ENCODE measurements at regions not wholly inside any gene's neighbourhood (a gene's known extent, or its start where the extent isn't known, plus 50 kb on each side); places are given as distances from the start of the nearest gene placed in this dataset.

GRCh38 chr13:109412283-109412901 is 374.0 kb downstream of the IRS2 start:
- H3K4me3 ChIP-seq (ENCODE audit: low read depth, low read length): no peak overlapping the region
- CTCF ChIA-PET: interaction anchor here (0.6 to 0.7 kb wide), 2 partner anchors 239 to 497 kb away, joined by 3 read pairs; no protein-coding TSS in a partner anchor
- H3K27ac ChIP-seq (ENCODE audit: extremely low read depth, low read depth, low read length): 0 out of 2 replicates have a peak overlapping the region, but pooled peaks have one; percentile 58
- H3K9me3 ChIP-seq (ENCODE audit: control insufficient read depth, insufficient read depth, low read depth, low read length): no peaks in the 10 kb centered on the region
- 0 out of 2 replicates have a peak, but pooled peaks cover 3% of the 10 kb centered on the region for H3K4me1 ChIP-seq (ENCODE audit: control insufficient read depth, insufficient read depth, low read length)
- POLR2A ChIA-PET: no interaction called here
- TF ChIP-seq, protein P1, sequence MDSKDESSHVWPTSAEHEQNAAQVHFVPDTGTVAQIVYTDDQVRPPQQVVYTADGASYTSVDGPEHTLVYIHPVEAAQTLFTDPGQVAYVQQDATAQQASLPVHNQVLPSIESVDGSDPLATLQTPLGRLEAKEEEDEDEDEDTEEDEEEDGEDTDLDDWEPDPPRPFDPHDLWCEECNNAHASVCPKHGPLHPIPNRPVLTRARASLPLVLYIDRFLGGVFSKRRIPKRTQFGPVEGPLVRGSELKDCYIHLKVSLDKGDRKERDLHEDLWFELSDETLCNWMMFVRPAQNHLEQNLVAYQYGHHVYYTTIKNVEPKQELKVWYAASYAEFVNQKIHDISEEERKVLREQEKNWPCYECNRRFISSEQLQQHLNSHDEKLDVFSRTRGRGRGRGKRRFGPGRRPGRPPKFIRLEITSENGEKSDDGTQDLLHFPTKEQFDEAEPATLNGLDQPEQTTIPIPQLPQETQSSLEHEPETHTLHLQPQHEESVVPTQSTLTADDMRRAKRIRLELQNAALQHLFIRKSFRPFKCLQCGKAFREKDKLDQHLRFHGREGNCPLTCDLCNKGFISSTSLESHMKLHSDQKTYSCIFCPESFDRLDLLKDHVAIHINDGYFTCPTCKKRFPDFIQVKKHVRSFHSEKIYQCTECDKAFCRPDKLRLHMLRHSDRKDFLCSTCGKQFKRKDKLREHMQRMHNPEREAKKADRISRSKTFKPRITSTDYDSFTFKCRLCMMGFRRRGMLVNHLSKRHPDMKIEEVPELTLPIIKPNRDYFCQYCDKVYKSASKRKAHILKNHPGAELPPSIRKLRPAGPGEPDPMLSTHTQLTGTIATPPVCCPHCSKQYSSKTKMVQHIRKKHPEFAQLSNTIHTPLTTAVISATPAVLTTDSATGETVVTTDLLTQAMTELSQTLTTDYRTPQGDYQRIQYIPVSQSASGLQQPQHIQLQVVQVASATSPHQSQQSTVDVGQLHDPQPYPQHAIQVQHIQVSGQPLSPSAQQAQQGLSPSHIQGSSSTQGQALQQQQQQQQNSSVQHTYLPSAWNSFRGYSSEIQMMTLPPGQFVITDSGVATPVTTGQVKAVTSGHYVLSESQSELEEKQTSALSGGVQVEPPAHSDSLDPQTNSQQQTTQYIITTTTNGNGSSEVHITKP (tag by site-specific recombination; IDR thresholded peaks at IDR 0.05): peak; percentile 71
- no peak for TF ChIP-seq ZNF530 (tag by site-specific recombination; IDR thresholded peaks at IDR 0.05; ENCODE audit: low read depth)
- H3K36me3 ChIP-seq (ENCODE audit: control insufficient read depth in 2 of 2, insufficient read depth in 1 of 2, low read length in 2 of 2): no peaks in the 10 kb centered on the region

DNA sequence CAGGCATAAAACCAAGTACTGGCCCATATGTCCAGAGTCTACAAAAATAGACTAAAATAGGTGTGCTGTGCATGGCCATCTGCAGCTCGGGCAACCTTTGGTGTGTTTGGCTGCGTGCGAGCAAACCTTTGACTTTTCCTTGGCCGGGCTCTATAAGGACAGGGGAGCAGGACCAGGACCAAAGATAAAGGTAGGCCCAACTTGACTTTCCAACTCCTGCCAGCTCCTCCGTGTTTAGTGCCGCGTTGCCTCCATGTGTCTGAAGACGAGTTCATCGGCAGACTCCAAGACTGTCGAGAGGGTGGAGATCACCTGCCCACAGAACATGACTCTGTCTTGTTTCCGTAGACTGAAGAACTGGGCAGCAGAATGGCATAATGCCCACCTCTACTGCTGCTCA is 375.5 kb downstream of the IRS2 start:
- H3K4me1 ChIP-seq (ENCODE audit: control insufficient read depth, insufficient read depth, low read length): 0 out of 2 replicates have a peak, but pooled peaks cover 3% of the 10 kb centered on the region
- no peak overlapping the region for H3K27ac ChIP-seq (ENCODE audit: extremely low read depth, low read depth, low read length)
- CTCF ChIA-PET: no interaction called here
- H3K36me3 ChIP-seq (ENCODE audit: control insufficient read depth in 2 of 2, insufficient read depth in 1 of 2, low read length in 2 of 2): no peaks in the 10 kb centered on the region
- H3K4me3 ChIP-seq (ENCODE audit: low read depth, low read length): no peak overlapping the region
- H3K9me3 ChIP-seq (ENCODE audit: control insufficient read depth, insufficient read depth, low read depth, low read length): no peaks in the 10 kb centered on the region
- POLR2A ChIA-PET: no interaction called here
- TF ChIP-seq ZNF555 (tag by site-specific recombination; conservative IDR thresholded peaks at IDR 0.05) (no peak), ZNF510 (tag by site-specific recombination; IDR thresholded peaks at IDR 0.05; ENCODE audit: insufficient replicate concordance) (no peak), ZNF549 (tag by site-specific recombination; IDR thresholded peaks at IDR 0.05) (no peak), MYNN (tag by site-specific recombination; IDR thresholded peaks at IDR 0.05; ENCODE audit: borderline replicate concordance) (no peak), ZBTB17 (tag by site-specific recombination; IDR thresholded peaks at IDR 0.05) (no peak), ZBTB11 (tag by site-specific recombination; conservative IDR thresholded peaks at IDR 0.05; ENCODE audit: low read depth) (no peak), ZNF266 (tag by site-specific recombination; IDR thresholded peaks at IDR 0.05; ENCODE audit: low read depth) (no peak), ZNF530 (tag by site-specific recombination; IDR thresholded peaks at IDR 0.05; ENCODE audit: low read depth) (no peak), OSR2 (tag by site-specific recombination; IDR thresholded peaks at IDR 0.05) (no peak), ZNF76 (tag by site-specific recombination; IDR thresholded peaks at IDR 0.05; ENCODE audit: borderline replicate concordance, low read depth) (no peak), ZNF529 (tag by site-specific recombination; IDR thresholded peaks at IDR 0.05; ENCODE audit: insufficient replicate concordance) (no peak), ZNF366 (tag by site-specific recombination; conservative IDR thresholded peaks at IDR 0.05) (no peak), ZNF423 (tag by site-specific recombination; IDR thresholded peaks at IDR 0.05) (no peak), ZNF394 (tag by site-specific recombination; IDR thresholded peaks at IDR 0.05; ENCODE audit: borderline replicate concordance) (no peak), ZNF16 (tag by site-specific recombination; IDR thresholded peaks at IDR 0.05; ENCODE audit: low read depth) (no peak), ZNF221 (tag by site-specific recombination; IDR thresholded peaks at IDR 0.05; ENCODE audit: borderline replicate concordance) (no peak)
- TF ChIP-seq, protein P2, sequence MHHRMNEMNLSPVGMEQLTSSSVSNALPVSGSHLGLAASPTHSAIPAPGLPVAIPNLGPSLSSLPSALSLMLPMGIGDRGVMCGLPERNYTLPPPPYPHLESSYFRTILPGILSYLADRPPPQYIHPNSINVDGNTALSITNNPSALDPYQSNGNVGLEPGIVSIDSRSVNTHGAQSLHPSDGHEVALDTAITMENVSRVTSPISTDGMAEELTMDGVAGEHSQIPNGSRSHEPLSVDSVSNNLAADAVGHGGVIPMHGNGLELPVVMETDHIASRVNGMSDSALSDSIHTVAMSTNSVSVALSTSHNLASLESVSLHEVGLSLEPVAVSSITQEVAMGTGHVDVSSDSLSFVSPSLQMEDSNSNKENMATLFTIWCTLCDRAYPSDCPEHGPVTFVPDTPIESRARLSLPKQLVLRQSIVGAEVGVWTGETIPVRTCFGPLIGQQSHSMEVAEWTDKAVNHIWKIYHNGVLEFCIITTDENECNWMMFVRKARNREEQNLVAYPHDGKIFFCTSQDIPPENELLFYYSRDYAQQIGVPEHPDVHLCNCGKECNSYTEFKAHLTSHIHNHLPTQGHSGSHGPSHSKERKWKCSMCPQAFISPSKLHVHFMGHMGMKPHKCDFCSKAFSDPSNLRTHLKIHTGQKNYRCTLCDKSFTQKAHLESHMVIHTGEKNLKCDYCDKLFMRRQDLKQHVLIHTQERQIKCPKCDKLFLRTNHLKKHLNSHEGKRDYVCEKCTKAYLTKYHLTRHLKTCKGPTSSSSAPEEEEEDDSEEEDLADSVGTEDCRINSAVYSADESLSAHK (tag by site-specific recombination; IDR thresholded peaks at IDR 0.05): no peak
- TF ChIP-seq, protein P3, sequence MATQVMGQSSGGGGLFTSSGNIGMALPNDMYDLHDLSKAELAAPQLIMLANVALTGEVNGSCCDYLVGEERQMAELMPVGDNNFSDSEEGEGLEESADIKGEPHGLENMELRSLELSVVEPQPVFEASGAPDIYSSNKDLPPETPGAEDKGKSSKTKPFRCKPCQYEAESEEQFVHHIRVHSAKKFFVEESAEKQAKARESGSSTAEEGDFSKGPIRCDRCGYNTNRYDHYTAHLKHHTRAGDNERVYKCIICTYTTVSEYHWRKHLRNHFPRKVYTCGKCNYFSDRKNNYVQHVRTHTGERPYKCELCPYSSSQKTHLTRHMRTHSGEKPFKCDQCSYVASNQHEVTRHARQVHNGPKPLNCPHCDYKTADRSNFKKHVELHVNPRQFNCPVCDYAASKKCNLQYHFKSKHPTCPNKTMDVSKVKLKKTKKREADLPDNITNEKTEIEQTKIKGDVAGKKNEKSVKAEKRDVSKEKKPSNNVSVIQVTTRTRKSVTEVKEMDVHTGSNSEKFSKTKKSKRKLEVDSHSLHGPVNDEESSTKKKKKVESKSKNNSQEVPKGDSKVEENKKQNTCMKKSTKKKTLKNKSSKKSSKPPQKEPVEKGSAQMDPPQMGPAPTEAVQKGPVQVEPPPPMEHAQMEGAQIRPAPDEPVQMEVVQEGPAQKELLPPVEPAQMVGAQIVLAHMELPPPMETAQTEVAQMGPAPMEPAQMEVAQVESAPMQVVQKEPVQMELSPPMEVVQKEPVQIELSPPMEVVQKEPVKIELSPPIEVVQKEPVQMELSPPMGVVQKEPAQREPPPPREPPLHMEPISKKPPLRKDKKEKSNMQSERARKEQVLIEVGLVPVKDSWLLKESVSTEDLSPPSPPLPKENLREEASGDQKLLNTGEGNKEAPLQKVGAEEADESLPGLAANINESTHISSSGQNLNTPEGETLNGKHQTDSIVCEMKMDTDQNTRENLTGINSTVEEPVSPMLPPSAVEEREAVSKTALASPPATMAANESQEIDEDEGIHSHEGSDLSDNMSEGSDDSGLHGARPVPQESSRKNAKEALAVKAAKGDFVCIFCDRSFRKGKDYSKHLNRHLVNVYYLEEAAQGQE (tag by site-specific recombination; IDR thresholded peaks at IDR 0.05): no peak
